ENCODE measurements at regions not wholly inside any gene's neighbourhood (a gene's known extent, or its start where the extent isn't known, plus 50 kb on each side); places are given as distances from the start of the nearest gene placed in this dataset.
"Not testable (repeated sequence)": the region's sequence is repeated elsewhere in the genome, so short reads cannot be mapped to it uniquely, and the experiment has no call there.

- H3K4me3 ChIP-seq (ENCODE audit: low read depth, low read length, poor library complexity, severe bottlenecking); H3K27me3 ChIP-seq (replicated peaks; ENCODE audit: insufficient read depth, low read depth, low read length, poor library complexity); CTCF ChIA-PET: not testable (repeated sequence)
Observed at GRCh38 chr17:21573271-21573960, 118.9 kb upstream of the KCNJ18 start.

DNA sequence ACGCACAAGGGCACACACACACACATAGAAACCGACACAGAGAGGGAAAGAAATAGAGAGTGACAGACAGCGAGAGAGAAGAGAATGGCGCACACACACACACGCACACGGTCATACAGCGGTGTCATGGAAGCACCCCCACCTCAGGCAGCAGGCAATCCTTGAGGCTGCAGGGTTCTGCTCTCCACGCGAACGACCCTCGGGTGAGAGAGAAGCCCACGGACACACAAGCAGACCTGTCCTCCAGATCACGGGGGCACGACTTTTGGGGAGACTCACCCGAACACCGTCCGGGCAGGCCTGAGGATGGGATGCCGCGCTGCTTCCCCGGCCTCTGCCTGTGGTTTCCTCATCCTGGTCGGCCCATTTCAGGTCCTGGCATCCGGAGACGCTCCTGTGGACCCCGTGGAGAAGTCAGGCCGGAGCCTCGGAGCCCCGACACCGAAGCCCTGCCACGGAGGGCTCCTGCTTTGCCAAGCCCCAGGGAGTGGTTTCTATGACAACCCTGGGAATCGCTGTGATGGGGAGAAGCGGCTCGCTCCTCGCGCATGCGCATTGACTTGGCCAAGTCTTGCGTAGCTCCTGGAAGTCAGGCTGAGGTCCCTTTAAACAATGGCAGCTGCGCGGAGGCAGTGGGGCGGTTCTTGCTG is 118.2 kb upstream of the KCNJ18 start:
- ChIA-PET POLR2A (ENCODE audit: low non-redundant PET) (no interaction called here), CTCF (no interaction called here)
- H3K27me3 ChIP-seq (replicated peaks; ENCODE audit: insufficient read depth, low read depth, low read length, poor library complexity), result no peaks in the 10 kb centered on the region
- no peak overlapping the region for H3K27ac ChIP-seq (ENCODE audit: low read depth, low read length, poor library complexity, severe bottlenecking)
- no peaks in the 10 kb centered on the region for H3K4me1 ChIP-seq (ENCODE audit: insufficient read depth, low read length, poor library complexity, severe bottlenecking)
- intact Hi-C loops (cut with micrococcal nuclease; ENCODE audit: unreplicated experiment), result no loop called here
- TF ChIP-seq EZH2 (IDR thresholded peaks at IDR 0.05; ENCODE audit: borderline replicate concordance, low read depth, low read length, poor library complexity, severe bottlenecking), result no peak
- TF ChIP-seq, protein P1, sequence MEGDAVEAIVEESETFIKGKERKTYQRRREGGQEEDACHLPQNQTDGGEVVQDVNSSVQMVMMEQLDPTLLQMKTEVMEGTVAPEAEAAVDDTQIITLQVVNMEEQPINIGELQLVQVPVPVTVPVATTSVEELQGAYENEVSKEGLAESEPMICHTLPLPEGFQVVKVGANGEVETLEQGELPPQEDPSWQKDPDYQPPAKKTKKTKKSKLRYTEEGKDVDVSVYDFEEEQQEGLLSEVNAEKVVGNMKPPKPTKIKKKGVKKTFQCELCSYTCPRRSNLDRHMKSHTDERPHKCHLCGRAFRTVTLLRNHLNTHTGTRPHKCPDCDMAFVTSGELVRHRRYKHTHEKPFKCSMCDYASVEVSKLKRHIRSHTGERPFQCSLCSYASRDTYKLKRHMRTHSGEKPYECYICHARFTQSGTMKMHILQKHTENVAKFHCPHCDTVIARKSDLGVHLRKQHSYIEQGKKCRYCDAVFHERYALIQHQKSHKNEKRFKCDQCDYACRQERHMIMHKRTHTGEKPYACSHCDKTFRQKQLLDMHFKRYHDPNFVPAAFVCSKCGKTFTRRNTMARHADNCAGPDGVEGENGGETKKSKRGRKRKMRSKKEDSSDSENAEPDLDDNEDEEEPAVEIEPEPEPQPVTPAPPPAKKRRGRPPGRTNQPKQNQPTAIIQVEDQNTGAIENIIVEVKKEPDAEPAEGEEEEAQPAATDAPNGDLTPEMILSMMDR (conservative IDR thresholded peaks at IDR 0.05; ENCODE audit: low read depth, low read length), result no peak
- no peak overlapping the region for H3K4me3 ChIP-seq (ENCODE audit: low read depth, low read length, poor library complexity, severe bottlenecking)
- no TSS peak for BruUV-seq (replicated peaks)
- no peaks in the 10 kb centered on the region for H3K36me3 ChIP-seq (ENCODE audit: insufficient read depth, low read length, poor library complexity, severe bottlenecking)
- H3K9me3 ChIP-seq (ENCODE audit: low read depth, low read length, poor library complexity, severe bottlenecking), result no peaks in the 10 kb centered on the region
- DNase-seq (ENCODE audit: low spot score), result peak; percentile 58

More at GRCh38 chr17:21573271-21573960, 118.9 kb upstream of the KCNJ18 start:
- H3K9me3 ChIP-seq (ENCODE audit: low read depth, low read length, poor library complexity, severe bottlenecking); H3K4me1 ChIP-seq (ENCODE audit: insufficient read depth, low read length, poor library complexity, severe bottlenecking); H3K27ac ChIP-seq (ENCODE audit: low read depth, low read length, poor library complexity, severe bottlenecking); H3K36me3 ChIP-seq (ENCODE audit: insufficient read depth, low read length, poor library complexity, severe bottlenecking); POLR2A ChIA-PET (ENCODE audit: low non-redundant PET); BruUV-seq (replicated peaks); DNase-seq (ENCODE audit: low spot score); intact Hi-C loops (cut with micrococcal nuclease; ENCODE audit: unreplicated experiment): not testable (repeated sequence)

GRCh38 chr17:21574611-21575255 is 117.6 kb upstream of the KCNJ18 start:
- H3K4me1 ChIP-seq (ENCODE audit: insufficient read depth, low read length, poor library complexity, severe bottlenecking); H3K4me3 ChIP-seq (ENCODE audit: low read depth, low read length, poor library complexity, severe bottlenecking); H3K27me3 ChIP-seq (replicated peaks; ENCODE audit: insufficient read depth, low read depth, low read length, poor library complexity); BruUV-seq (replicated peaks); H3K27ac ChIP-seq (ENCODE audit: low read depth, low read length, poor library complexity, severe bottlenecking); CTCF ChIA-PET; H3K9me3 ChIP-seq (ENCODE audit: low read depth, low read length, poor library complexity, severe bottlenecking); intact Hi-C loops (cut with micrococcal nuclease; ENCODE audit: unreplicated experiment); POLR2A ChIA-PET (ENCODE audit: low non-redundant PET); DNase-seq (ENCODE audit: low spot score); H3K36me3 ChIP-seq (ENCODE audit: insufficient read depth, low read length, poor library complexity, severe bottlenecking): not testable (repeated sequence)

- POLR2A ChIA-PET (ENCODE audit: low non-redundant PET); intact Hi-C loops (cut with micrococcal nuclease; ENCODE audit: unreplicated experiment); H3K4me3 ChIP-seq (ENCODE audit: low read depth, low read length, poor library complexity, severe bottlenecking); H3K27me3 ChIP-seq (replicated peaks; ENCODE audit: insufficient read depth, low read depth, low read length, poor library complexity); H3K4me1 ChIP-seq (ENCODE audit: insufficient read depth, low read length, poor library complexity, severe bottlenecking); CTCF ChIA-PET; H3K9me3 ChIP-seq (ENCODE audit: low read depth, low read length, poor library complexity, severe bottlenecking); H3K27ac ChIP-seq (ENCODE audit: low read depth, low read length, poor library complexity, severe bottlenecking); H3K36me3 ChIP-seq (ENCODE audit: insufficient read depth, low read length, poor library complexity, severe bottlenecking); DNase-seq (ENCODE audit: low spot score); BruUV-seq (replicated peaks): not testable (repeated sequence)
Observed at GRCh38 chr17:21578783-21579182, 113.5 kb upstream of the KCNJ18 start.
